ENCODE measurements at regions not wholly inside any gene's neighbourhood (a gene's known extent, or its start where the extent isn't known, plus 50 kb on each side); places are given as distances from the start of the nearest gene placed in this dataset.

GRCh38 chr13:99892866-99893504 is 78.6 kb downstream of the ZIC5 start:
- no peak for TF ChIP-seq CTCF (IDR thresholded peaks at IDR 0.05)
- ATAC-seq (ENCODE audit: low FRiP score) (no peak), DNase-seq (ENCODE audit: low spot score) (no peak)

DNA sequence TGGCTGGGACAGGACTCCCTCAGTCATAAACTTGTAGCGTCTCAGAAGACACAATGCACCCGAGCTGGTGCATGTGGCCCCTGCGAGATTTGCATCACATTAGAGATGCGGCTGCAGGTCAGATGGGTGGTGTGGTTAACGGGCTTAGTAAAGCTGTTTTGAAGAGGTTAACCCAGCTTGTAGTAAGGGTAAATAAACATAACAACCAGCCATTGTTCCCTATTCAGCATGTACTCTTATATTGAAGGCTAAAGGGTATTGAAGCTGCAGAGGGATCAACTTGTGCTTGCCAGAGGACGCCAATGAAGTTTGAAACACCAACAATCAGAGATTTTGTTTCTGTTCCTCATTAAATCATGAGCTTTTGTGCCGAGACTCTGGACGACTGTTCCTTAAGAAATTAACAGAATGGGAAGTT is 79.4 kb downstream of the ZIC5 start:
- ATAC-seq (ENCODE audit: low FRiP score) (no peak), DNase-seq (ENCODE audit: low spot score) (no peak)

DNA sequence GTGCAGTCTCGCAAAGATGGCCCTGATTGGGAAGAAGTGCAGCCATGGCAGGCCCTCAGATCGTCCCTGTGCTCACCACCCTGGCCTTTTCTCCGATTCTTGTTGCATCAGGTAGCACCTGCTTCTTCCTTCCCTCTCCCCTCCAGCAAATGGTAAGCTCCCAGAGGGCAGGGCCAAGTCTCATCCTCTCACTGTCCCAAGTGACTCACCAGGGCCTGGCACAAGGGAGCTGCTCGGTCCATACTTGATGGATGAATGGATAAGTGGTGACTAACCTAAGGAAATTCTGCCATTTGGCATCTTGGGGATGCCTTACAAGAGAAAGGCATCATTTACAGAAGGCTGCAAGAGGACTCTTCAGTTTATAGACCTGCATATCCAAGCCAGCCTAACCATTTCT is 84.9 kb downstream of the ZIC5 start:
- no peak for DNase-seq (ENCODE audit: low spot score)
- TF ChIP-seq CTCF (IDR thresholded peaks at IDR 0.05), result no peak
- ATAC-seq (ENCODE audit: low FRiP score), result no peak

More for the DNA sequence above, 79.4 kb downstream of the ZIC5 start:
- no peak for TF ChIP-seq CTCF (IDR thresholded peaks at IDR 0.05)

DNA sequence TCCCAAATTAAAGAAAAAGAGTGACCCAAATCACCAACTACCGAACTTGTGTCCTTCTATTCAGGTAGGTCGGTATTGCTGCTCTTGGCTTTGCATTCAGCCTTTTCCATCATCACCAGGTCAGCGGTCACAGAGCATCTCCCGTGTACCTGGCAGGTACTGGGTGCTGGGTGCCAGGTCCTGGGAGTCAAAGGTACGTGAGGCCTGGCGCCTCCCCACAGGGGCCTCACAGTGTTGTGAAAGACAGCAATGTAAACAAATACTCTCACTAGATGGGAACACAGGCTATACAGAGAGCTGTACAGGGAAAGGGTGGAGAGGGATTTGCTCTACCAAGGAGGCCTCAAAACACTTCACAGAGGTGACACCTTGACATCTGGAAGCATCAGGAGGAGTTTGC is 86.7 kb downstream of the ZIC5 start:
- ATAC-seq (ENCODE audit: low FRiP score) (no peak), DNase-seq (ENCODE audit: low spot score) (no peak)
- TF ChIP-seq CTCF (IDR thresholded peaks at IDR 0.05), result no peak

- no peak for DNase-seq (ENCODE audit: low spot score)
- no peak for ATAC-seq (ENCODE audit: low FRiP score)
- no peak for TF ChIP-seq CTCF (IDR thresholded peaks at IDR 0.05)
These were observed 87.8 kb downstream of the ZIC5 start for GRCh38 chr13:99883805-99884204.

DNA sequence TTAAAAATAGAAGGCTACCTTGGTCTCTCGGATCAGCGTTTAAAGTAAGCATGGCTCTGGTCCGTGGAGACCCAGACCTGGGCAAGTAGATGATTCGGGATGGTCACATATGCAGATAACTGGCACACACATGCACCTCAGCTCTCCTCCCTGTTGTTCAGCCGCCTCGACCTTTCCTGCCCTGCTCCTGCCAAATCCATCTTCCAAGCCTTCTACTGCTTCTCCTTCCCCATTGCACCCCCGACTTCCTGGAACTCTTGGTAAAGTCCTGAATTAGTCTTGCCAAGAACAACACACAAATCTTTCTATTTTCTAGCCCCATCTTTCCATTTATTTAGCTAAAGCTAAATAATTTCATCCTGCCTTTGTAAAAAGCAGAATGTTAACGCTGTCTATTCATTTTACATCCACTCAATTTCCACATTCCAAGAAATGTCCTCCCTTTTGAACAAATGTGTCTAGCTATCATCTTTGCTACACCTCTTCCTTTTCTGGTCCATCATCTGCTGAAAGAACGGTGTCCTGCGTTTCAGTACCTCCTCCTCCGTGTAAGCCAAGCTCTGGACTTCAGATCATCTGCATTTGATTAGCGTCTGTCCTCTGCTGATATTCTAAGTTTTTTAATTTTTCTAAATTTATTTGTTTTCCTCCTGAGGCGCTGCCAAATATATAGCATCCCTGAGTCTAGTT is 92.5 kb downstream of the ZIC5 start:
- ATAC-seq (ENCODE audit: low FRiP score) (no peak), DNase-seq (ENCODE audit: low spot score) (no peak)
- TF ChIP-seq CTCF (IDR thresholded peaks at IDR 0.05), result no peak

DNA sequence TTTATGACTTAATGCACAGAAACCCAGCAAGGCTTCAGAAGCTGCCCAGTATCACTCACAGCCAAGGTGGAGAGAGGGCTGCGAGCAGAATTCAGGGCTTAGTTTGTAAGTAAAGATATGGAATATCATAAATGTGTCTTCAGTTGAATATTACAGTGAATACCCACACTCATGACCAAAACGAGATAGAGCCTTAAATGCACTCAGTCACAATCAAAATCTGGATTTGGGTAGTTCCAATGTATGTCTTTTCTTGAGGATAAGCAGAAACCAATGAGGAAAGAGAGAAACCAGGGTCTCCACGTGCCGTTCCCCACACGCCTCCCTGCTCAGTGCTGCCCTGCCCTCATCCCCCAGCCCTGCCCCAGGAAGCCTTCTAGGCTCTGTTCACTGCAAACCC is 94.9 kb downstream of the ZIC5 start:
- TF ChIP-seq CTCF (IDR thresholded peaks at IDR 0.05), result no peak
- no peak for ATAC-seq (ENCODE audit: low FRiP score)

More for the DNA sequence above, 94.9 kb downstream of the ZIC5 start:
- DNase-seq (ENCODE audit: low spot score), result no peak
